PC-3 (cell line): ENCODE measurements at regions not wholly inside any gene's neighbourhood (a gene's known extent, or its start where the extent isn't known, plus 50 kb on each side); places are given as distances from the start of the nearest gene placed in this dataset.
A peak's percentile ranks its signal among the peaks of the same experiment; 100 is the strongest.

Experiments used
- ATAC-seq: fragments of 200-7000 bp; cut with Tn5 transposase; 2 replicates; pipeline ENCODE4 v1.9.1; 2020; ENCODE audit warnings: mild to moderate bottlenecking, moderate library complexity
- BruUV-seq: library from RNA; stranded (reverse); fragments of 400-500 nt; replicated peaks from 2 replicates; lab custom pipeline; 2021; lab: Mats Ljungman, UMichigan
- CTCF ChIA-PET: fragments of 300-600 bp; sonication (Branson Sonifier 250); formaldehyde crosslinking; loops from one replicate; lab custom pipeline; 2022; ENCODE audit warnings: antibody characterized with exemption; lab: Charles Lee
- POLR2A ChIA-PET: fragments of 300-600 bp; sonication (Branson Sonifier 250); formaldehyde crosslinking; loops from one replicate; lab custom pipeline; 2022; ENCODE audit warnings: antibody characterized with exemption; ENCODE audit not compliant: unreplicated experiment; lab: Charles Lee
- DNase-seq: peaks from one replicate; pipeline ENCODE4 v3.0.0-alpha.2; 2015
- H2AFZ ChIP-seq: fragments of 300-600 bp; sonication (generic); 2 replicates; pipeline ENCODE4 v1.6.0; 2016; ENCODE audit warnings: antibody characterized with exemption, low read length
- H3F3A ChIP-seq: fragments of 300-600 bp; sonication (generic); one replicate; pipeline ENCODE4 v1.6.0; 2017; ENCODE audit warnings: antibody characterized with exemption, low read length, control low read depth, mild to moderate bottlenecking; ENCODE audit not compliant: unreplicated experiment
- H3K27ac ChIP-seq: fragments of 300-600 bp; sonication (generic); 2 replicates; pipeline ENCODE4 v1.5.1; 2016; ENCODE audit warnings: mild to moderate bottlenecking, low read length
- H3K27me3 ChIP-seq: fragments of 300-600 bp; sonication (generic); 2 replicates; pipeline ENCODE4 v1.6.1; 2016; ENCODE audit warnings: low read length, mixed read lengths
- H3K36me3 ChIP-seq: fragments of 300-600 bp; sonication (generic); 2 replicates; pipeline ENCODE4 v1.6.1; 2016; ENCODE audit warnings: low read depth, mixed run types, low read length, mixed read lengths
- H3K4me1 ChIP-seq: fragments of 300-600 bp; sonication (generic); 2 replicates; pipeline ENCODE4 v1.5.1; 2016; ENCODE audit warnings: low read length; ENCODE audit not compliant: insufficient read depth
- H3K4me2 ChIP-seq: fragments of 300-600 bp; sonication (generic); 2 replicates; pipeline ENCODE4 v1.6.0; 2016; ENCODE audit warnings: low read length
- H3K4me3 ChIP-seq: fragments of 300-600 bp; sonication (generic); 2 replicates; pipeline ENCODE4 v1.5.1; 2016; ENCODE audit warnings: mild to moderate bottlenecking, low read length, mixed read lengths
- H3K79me2 ChIP-seq: fragments of 300-600 bp; sonication (generic); 2 replicates; pipeline ENCODE4 v1.6.1; 2017; ENCODE audit warnings: low read length, mixed read lengths
- H3K9ac ChIP-seq: fragments of 300-600 bp; sonication (generic); 2 replicates; pipeline ENCODE4 v1.6.0; 2016; ENCODE audit warnings: mild to moderate bottlenecking, low read length
- H3K9me2 ChIP-seq: fragments of 300-600 bp; sonication (generic); replicated peaks from 2 replicates; pipeline ENCODE4 v1.6.1; 2016; ENCODE audit warnings: mixed run types, low read length, mixed read lengths
- H3K9me3 ChIP-seq: fragments of 300-600 bp; sonication (generic); 2 replicates; pipeline ENCODE4 v1.6.1; 2016; ENCODE audit warnings: low read length, mixed read lengths
- H4K20me1 ChIP-seq: fragments of 300-600 bp; sonication (generic); 2 replicates; pipeline ENCODE4 v1.6.1; 2016; ENCODE audit warnings: low read length, mixed read lengths
- EZH2 ChIP-seq: fragments of 300-600 bp; sonication (generic); IDR thresholded peaks from one replicate; pipeline ENCODE4 v1.6.1; 2017; ENCODE audit warnings: antibody characterized with exemption, mild to moderate bottlenecking, low read length; ENCODE audit not compliant: unreplicated experiment
- EZH2phosphoT487 ChIP-seq: fragments of 300-600 bp; sonication (generic); IDR thresholded peaks from 2 replicates; pipeline ENCODE4 v1.6.1; 2018; ENCODE audit warnings: mild to moderate bottlenecking, antibody characterized with exemption, low read length, borderline replicate concordance
- intact Hi-C: fragments of 100-400 bp; cut with micrococcal nuclease; formaldehyde crosslinking; loops from 2 replicates; pipeline ENCODE4 v1.9.0; 2023
- TF ChIP-seq, protein P1 (sequence below): fragments of 300-600 bp; sonication (generic); conservative IDR thresholded peaks from 2 replicates; pipeline ENCODE4 v1.5.1; 2017; ENCODE audit warnings: antibody characterized with exemption, low read depth, mild to moderate bottlenecking, low read length

DNA sequence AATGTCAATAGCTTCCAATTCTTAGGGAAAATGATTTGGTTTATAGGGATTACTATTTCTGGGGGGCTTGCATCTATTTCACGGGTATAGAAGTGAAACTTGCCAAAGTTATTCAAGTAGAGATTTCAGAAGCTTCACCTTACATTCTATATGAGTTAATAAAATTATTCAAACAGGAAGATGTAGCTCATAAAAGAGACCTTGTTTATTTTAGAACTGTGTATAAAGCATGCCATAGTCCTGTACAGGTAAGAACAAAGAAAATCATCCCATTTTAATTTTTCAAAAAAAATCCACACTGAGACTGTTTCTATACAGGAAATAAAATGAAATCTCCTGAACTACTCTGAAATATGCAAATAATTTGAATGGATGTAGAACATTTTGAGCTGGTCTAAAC, 834.7 kb downstream of the TRHDE start:
- Histone ChIP-seq H3K27me3 (no peaks in the 10 kb centered on the region), H3K79me2 (no peaks in the 10 kb centered on the region), H3K4me3 (no peak overlapping the region), H3K27ac (no peak overlapping the region), H3K36me3 (no peaks in the 10 kb centered on the region), H3K9me3 (no peaks in the 10 kb centered on the region), H4K20me1 (no peaks in the 10 kb centered on the region), H2AFZ (no peak overlapping the region), H3K4me1 (peaks cover 7% of the 10 kb centered on the region; the same call in 1 of the 2 replicates), H3K9me2 (no peaks in the 10 kb centered on the region), H3F3A (no peaks in the 10 kb centered on the region), H3K4me2 (peak overlapping the region; percentile 29; the same call in 1 of the 2 replicates), H3K9ac (no peak overlapping the region)
- TF ChIP-seq, protein P1, sequence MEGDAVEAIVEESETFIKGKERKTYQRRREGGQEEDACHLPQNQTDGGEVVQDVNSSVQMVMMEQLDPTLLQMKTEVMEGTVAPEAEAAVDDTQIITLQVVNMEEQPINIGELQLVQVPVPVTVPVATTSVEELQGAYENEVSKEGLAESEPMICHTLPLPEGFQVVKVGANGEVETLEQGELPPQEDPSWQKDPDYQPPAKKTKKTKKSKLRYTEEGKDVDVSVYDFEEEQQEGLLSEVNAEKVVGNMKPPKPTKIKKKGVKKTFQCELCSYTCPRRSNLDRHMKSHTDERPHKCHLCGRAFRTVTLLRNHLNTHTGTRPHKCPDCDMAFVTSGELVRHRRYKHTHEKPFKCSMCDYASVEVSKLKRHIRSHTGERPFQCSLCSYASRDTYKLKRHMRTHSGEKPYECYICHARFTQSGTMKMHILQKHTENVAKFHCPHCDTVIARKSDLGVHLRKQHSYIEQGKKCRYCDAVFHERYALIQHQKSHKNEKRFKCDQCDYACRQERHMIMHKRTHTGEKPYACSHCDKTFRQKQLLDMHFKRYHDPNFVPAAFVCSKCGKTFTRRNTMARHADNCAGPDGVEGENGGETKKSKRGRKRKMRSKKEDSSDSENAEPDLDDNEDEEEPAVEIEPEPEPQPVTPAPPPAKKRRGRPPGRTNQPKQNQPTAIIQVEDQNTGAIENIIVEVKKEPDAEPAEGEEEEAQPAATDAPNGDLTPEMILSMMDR: no peak
- ATAC-seq (peak; percentile 93), DNase-seq (peak; percentile 6)
- CTCF ChIA-PET: no interaction called here
- intact Hi-C loops: no loop called here
- BruUV-seq: no TSS peak
- POLR2A ChIA-PET: no interaction called here

- Histone ChIP-seq H3K79me2 (no peaks in the 10 kb centered on the region), H3K9ac (no peak overlapping the region), H3K4me1 (peaks cover 7% of the 10 kb centered on the region; the same call in 1 of the 2 replicates), H2AFZ (no peak overlapping the region), H4K20me1 (no peaks in the 10 kb centered on the region), H3K36me3 (no peaks in the 10 kb centered on the region), H3K9me2 (no peaks in the 10 kb centered on the region), H3K27me3 (no peaks in the 10 kb centered on the region), H3K4me2 (no peak overlapping the region), H3K27ac (no peak overlapping the region), H3F3A (no peaks in the 10 kb centered on the region), H3K9me3 (no peaks in the 10 kb centered on the region), H3K4me3 (no peak overlapping the region)
- ATAC-seq (no peak), DNase-seq (no peak)
- CTCF ChIA-PET: no interaction called here
- BruUV-seq: no TSS peak
- TF ChIP-seq EZH2 (no peak), EZH2phosphoT487 (no peak)
- TF ChIP-seq, protein P1: no peak
- intact Hi-C loops: no loop called here
- POLR2A ChIA-PET: no interaction called here
Observed at GRCh38 chr12:73110816-73111215, 838.6 kb downstream of the TRHDE start.

DNA sequence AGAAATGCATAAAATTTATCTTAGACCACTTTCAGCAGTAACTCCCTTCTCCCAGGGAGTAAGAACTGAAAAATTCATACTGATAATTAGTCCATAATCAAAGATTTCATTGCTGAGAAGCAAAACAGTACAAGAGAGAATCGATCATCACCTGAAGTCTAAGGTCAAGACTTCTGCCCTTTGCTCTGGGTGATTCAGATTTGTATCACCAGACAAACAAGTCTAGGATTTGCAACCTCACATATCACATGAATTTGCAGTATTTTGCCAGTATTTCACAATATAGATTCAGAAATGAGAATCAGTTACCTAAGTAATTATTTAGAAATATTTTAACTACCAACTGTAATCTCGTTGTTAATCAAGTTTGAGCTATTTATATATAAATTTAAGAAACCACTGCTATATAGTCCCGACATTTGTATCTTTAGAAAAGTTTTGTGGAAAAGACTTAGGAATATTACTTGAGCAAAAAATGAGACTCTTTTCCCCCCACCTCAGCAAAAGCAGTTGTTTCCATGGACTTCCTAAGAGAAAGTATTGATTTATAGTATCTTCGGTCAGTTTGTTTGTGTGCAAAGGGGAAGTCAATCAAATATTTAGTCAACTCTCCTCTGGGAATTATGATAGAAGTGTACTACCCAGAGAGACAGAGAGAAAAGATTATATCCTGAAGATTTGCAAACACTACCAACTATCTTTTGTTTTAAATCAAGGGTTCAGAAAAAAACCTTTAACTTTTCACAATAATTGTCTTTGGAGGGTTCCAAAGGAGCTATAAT, 840.1 kb downstream of the TRHDE start:
- Histone ChIP-seq H3K27me3 (no peaks in the 10 kb centered on the region), H3K4me2 (no peak overlapping the region), H3K36me3 (no peaks in the 10 kb centered on the region), H3K4me3 (no peak overlapping the region), H3K79me2 (no peaks in the 10 kb centered on the region), H4K20me1 (no peaks in the 10 kb centered on the region), H2AFZ (no peak overlapping the region), H3K27ac (no peak overlapping the region), H3K4me1 (no peaks in the 10 kb centered on the region), H3K9ac (no peak overlapping the region), H3K9me2 (no peaks in the 10 kb centered on the region), H3K9me3 (no peaks in the 10 kb centered on the region), H3F3A (no peaks in the 10 kb centered on the region)
- TF ChIP-seq EZH2phosphoT487 (no peak), EZH2 (no peak)
- TF ChIP-seq, protein P1: no peak
- CTCF ChIA-PET: no interaction called here
- intact Hi-C loops: no loop called here
- ATAC-seq (no peak), DNase-seq (no peak)
- no TSS peak for BruUV-seq
- POLR2A ChIA-PET: no interaction called here
